HepG2 (cell line): ENCODE measurements at regions not wholly inside any gene's neighbourhood (a gene's known extent, or its start where the extent isn't known, plus 50 kb on each side); places are given as distances from the start of the nearest gene placed in this dataset.

ENCODE experiments used
- ATAC-seq: fragments of 200-7000 bp; cut with Tn5 transposase; 3 replicates; pipeline ENCODE4 v1.9.1; 2020; ENCODE audit warnings: mild to moderate bottlenecking, moderate library complexity
- BruUV-seq: library from RNA; stranded (reverse); fragments of 400-500 nt; replicated peaks from 2 replicates; lab custom pipeline; 2021; lab: Mats Ljungman, UMichigan
- CTCF ChIA-PET: fragments of 300-600 bp; formaldehyde crosslinking; extraction: SDS; loops from one replicate; lab custom pipeline; 2021; ENCODE audit warnings: low total read pairs, inconsistent platforms, low intra/inter-chr PET ratio; lab: Yijun Ruan, JAX
- POLR2A ChIA-PET: fragments of 350-600 bp; sonication (Branson Sonifier 250); formaldehyde crosslinking; loops from one replicate; lab custom pipeline; 2020; ENCODE audit warnings: antibody characterized with exemption, inconsistent platforms; lab: Yijun Ruan, JAX
- DNase-seq: peaks from one replicate; pipeline ENCODE4 v3.0.0-alpha.2; 2015; ENCODE audit warnings: low spot score
- FAIRE-seq: peaks from 3 replicates; lab custom pipeline; 2011; peaks lifted over from hg19 to GRCh38; lab: Jason Lieb, UNC
- H2AFZ ChIP-seq: one replicate; pipeline ENCODE4 v1.6.1; 2011; ENCODE audit warnings: low read length, inconsistent platforms
- H3K27ac ChIP-seq: fragments of 300-600 bp; 3 replicates; pipeline ENCODE4 v1.8.0; 2011; ENCODE audit warnings: mixed run types, mild to moderate bottlenecking, mixed read lengths, low read length, inconsistent platforms; ENCODE audit not compliant: insufficient read depth; ENCODE audit errors: extremely low read length
- H3K27me3 ChIP-seq, 2 experiments: fragments of 200-600 bp in 1 of 2; 2 replicates in 1 of 2; 3 replicates in 1 of 2; pipeline versions ENCODE4 v1.6.0 to v1.8.0; 2011; ENCODE audit warnings: low read length in 2 of 2, mild to moderate bottlenecking in 2 of 2, moderate library complexity in 2 of 2, inconsistent platforms in 1 of 2; ENCODE audit not compliant: insufficient read depth in 2 of 2, control insufficient read depth in 1 of 2
- H3K36me3 ChIP-seq, 2 experiments: fragments of 200-600 bp in 1 of 2; replicated peaks in 1 of 2; 2 replicates in 1 of 2; 3 replicates in 1 of 2; pipeline versions ENCODE4 v1.5.1 to v1.8.0; 2011; ENCODE audit warnings: low read length in 2 of 2, inconsistent platforms in 1 of 2; ENCODE audit not compliant: insufficient read depth in 2 of 2, control insufficient read depth in 1 of 2
- H3K4me1 ChIP-seq: 2 replicates; pipeline ENCODE4 v1.5.1; 2012; ENCODE audit warnings: low read length, inconsistent platforms; ENCODE audit not compliant: insufficient read depth
- H3K4me2 ChIP-seq: 2 replicates; pipeline ENCODE4 v1.6.0; 2011; ENCODE audit warnings: low read depth, low read length, inconsistent platforms
- H3K4me3 ChIP-seq, 3 experiments: fragments of 200-600 bp in 1 of 3; sonication (generic), shearing (Covaris generic) in 1 of 3; replicated peaks in 1 of 3; 2 replicates each; pipeline ENCODE4 v1.5.1; 2011 to 2016; ENCODE audit warnings: low read length in 3 of 3, inconsistent platforms in 2 of 3, low read depth in 2 of 3, mild to moderate bottlenecking in 2 of 3, control low read depth in 1 of 3, mixed read lengths in 1 of 3; ENCODE audit not compliant: insufficient read depth in 1 of 3
- H3K79me2 ChIP-seq: one replicate; pipeline ENCODE4 v1.6.1; 2011; ENCODE audit warnings: low read length, inconsistent platforms; ENCODE audit not compliant: insufficient read depth
- H3K9ac ChIP-seq: 2 replicates; pipeline ENCODE4 v1.6.0; 2011; ENCODE audit warnings: mild to moderate bottlenecking, low read depth, low read length, inconsistent platforms; ENCODE audit not compliant: insufficient read depth
- H3K9me3 ChIP-seq: 2 replicates; pipeline ENCODE4 v1.5.1; 2012; ENCODE audit warnings: mild to moderate bottlenecking, low read length
- H4K20me1 ChIP-seq: 2 replicates; pipeline ENCODE4 v1.6.0; 2011; ENCODE audit warnings: inconsistent platforms, mild to moderate bottlenecking, low read length, moderate library complexity; ENCODE audit not compliant: insufficient read depth
- BRCA1 ChIP-seq: sonication (generic); formaldehyde crosslinking; IDR thresholded peaks from 2 replicates; pipeline ENCODE4 v1.4.0; 2020; ENCODE audit warnings: missing genetic modification reagents
- GFI1 ChIP-seq: sonication (generic); formaldehyde crosslinking; IDR thresholded peaks from 2 replicates; pipeline ENCODE4 v1.5.0; 2020; ENCODE audit warnings: missing genetic modification reagents, mild to moderate bottlenecking, borderline replicate concordance
- HMGA1 ChIP-seq: sonication (generic); formaldehyde crosslinking; conservative IDR thresholded peaks from 2 replicates; pipeline ENCODE4 v1.4.0; 2020; ENCODE audit warnings: missing genetic modification reagents
- MAFF ChIP-seq: IDR thresholded peaks from 2 replicates; pipeline ENCODE4 v1.6.1; 2011; ENCODE audit warnings: low read depth, low read length, improper control_type of control experiment
- MAFK ChIP-seq, 2 experiments: IDR thresholded peaks in 1 of 2; conservative IDR thresholded peaks in 1 of 2; 2 replicates each; pipeline ENCODE4 v1.6.1; 2011; ENCODE audit warnings: improper control_type of control experiment in 2 of 2, low read length in 2 of 2
- ZNF12 ChIP-seq: sonication (generic); formaldehyde crosslinking; IDR thresholded peaks from 2 replicates; pipeline ENCODE4 v1.5.0; 2020; ENCODE audit warnings: missing genetic modification reagents
- ZNF264 ChIP-seq: sonication (generic); formaldehyde crosslinking; IDR thresholded peaks from 2 replicates; pipeline ENCODE4 v1.4.0; 2020; ENCODE audit warnings: missing genetic modification reagents
- ZNF460 ChIP-seq: sonication (generic); formaldehyde crosslinking; IDR thresholded peaks from 2 replicates; pipeline ENCODE4 v1.5.1; 2020; ENCODE audit warnings: missing genetic modification reagents, mild to moderate bottlenecking, borderline replicate concordance
- WGBS: methylation state at CpG from one replicate; pipeline ENCODE4 v1.1.6; 2017; ENCODE audit warnings: low lambda C conversion rate; 5-methylcytosine and 5-hydroxymethylcytosine counted together
- in situ Hi-C: cut with HindIII; loops from 2 replicates; pipeline ENCODE4 v1.10.0; 2017; ENCODE audit warnings: low pct_unique_long_range_greater_than_20kb; ENCODE audit not compliant: extremely low pct_ligation_motif_present
- intact Hi-C: fragments of 100-400 bp; cut with micrococcal nuclease; formaldehyde crosslinking; loops from one replicate; pipeline ENCODE4 v1.10.0; 2022; ENCODE audit not compliant: unreplicated experiment
- TF ChIP-seq, protein P1 (sequence below): sonication (generic); formaldehyde crosslinking; conservative IDR thresholded peaks from 2 replicates; pipeline ENCODE4 v1.8.1; 2023; ENCODE audit warnings: missing genetic modification reagents

- no peaks in the 10 kb centered on the region for H3K9me3 ChIP-seq
- H3K79me2 ChIP-seq = no peaks in the 10 kb centered on the region
- no TSS peak for BruUV-seq
- H3K9ac ChIP-seq = no peak overlapping the region
- CTCF ChIA-PET = no interaction called here
- H3K4me2 ChIP-seq = no peak overlapping the region
- H3K4me3 ChIP-seq = no peak overlapping the region
- H3K4me1 ChIP-seq = no peaks in the 10 kb centered on the region
- no peak overlapping the region for H3K27ac ChIP-seq
- no peaks in the 10 kb centered on the region for H3K36me3 ChIP-seq
- H2AFZ ChIP-seq = no peak overlapping the region
- no peak for FAIRE-seq
- WGBS = 2% methylated on average over 2 of the region's 2 CpGs
- TF ChIP-seq ZNF264 (CRISPR knock-in tag) (no peak), MAFF (peak; percentile 91), BRCA1 (CRISPR knock-in tag) (no peak), HMGA1 (no peak), ZNF12 (CRISPR knock-in tag) (no peak), GFI1 (CRISPR knock-in tag) (no peak), MAFK (conservative IDR thresholded peaks at IDR 0.05 in 1 of 2, IDR thresholded peaks at IDR 0.05 in 1 of 2; ENCODE audit: low read length in 2 of 2) (peak; percentile 92 to 96), ZNF460 (CRISPR knock-in tag) (no peak)
- TF ChIP-seq, protein P1, sequence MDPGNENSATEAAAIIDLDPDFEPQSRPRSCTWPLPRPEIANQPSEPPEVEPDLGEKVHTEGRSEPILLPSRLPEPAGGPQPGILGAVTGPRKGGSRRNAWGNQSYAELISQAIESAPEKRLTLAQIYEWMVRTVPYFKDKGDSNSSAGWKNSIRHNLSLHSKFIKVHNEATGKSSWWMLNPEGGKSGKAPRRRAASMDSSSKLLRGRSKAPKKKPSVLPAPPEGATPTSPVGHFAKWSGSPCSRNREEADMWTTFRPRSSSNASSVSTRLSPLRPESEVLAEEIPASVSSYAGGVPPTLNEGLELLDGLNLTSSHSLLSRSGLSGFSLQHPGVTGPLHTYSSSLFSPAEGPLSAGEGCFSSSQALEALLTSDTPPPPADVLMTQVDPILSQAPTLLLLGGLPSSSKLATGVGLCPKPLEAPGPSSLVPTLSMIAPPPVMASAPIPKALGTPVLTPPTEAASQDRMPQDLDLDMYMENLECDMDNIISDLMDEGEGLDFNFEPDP (CRISPR knock-in tag) = no peak
- TF ChIP-seq, all 625 proteins: peak for 2
- in situ Hi-C loops (no loop called here), intact Hi-C loops (no loop called here)
- POLR2A ChIA-PET = no interaction called here
- ATAC-seq (no peak), DNase-seq (no peak)
- Histone ChIP-seq H4K20me1 (no peaks in the 10 kb centered on the region), H3K27me3 (no peaks in the 10 kb centered on the region)
These were observed 478.1 kb downstream of the BTBD3 start for GRCh38 chr20:12395760-12396159.
